H1 (cell line): ENCODE measurements at regions not wholly inside any gene's neighbourhood (a gene's known extent, or its start where the extent isn't known, plus 50 kb on each side); places are given as distances from the start of the nearest gene placed in this dataset.

Source experiments
- CTCF ChIA-PET: fragments of 300-600 bp; sonication (Branson Sonifier 250); formaldehyde crosslinking; loops from one replicate; lab custom pipeline; 2021; ENCODE audit not compliant: partially characterized antibody; lab: Charles Lee
- POLR2A ChIA-PET: fragments of 300-600 bp; sonication (Branson Sonifier 250); formaldehyde crosslinking; loops from one replicate; lab custom pipeline; 2021; ENCODE audit warnings: inconsistent platforms; ENCODE audit not compliant: partially characterized antibody; lab: Charles Lee
- DNase-seq, 2 experiments: peaks; one replicate each; pipeline versions ENCODE4 v3.0.0 to v3.0.0-alpha.2; 2010 to 2022; ENCODE audit warnings: low spot score in 2 of 2, low read depth in 1 of 2, mixed read lengths in 1 of 2
- FAIRE-seq: peaks from 2 replicates; lab custom pipeline; 2011; peaks lifted over from hg19 to GRCh38; lab: Jason Lieb, UNC
- H2AFZ ChIP-seq: 2 replicates; pipeline ENCODE4 v1.8.1; 2012; ENCODE audit warnings: low read length, inconsistent platforms
- H2AK5ac ChIP-seq: 2 replicates; pipeline ENCODE4 v1.6.1; 2013; ENCODE audit warnings: low read depth, low read length
- H2BK120ac ChIP-seq: replicated peaks from 2 replicates; pipeline ENCODE3; 2013; ENCODE audit warnings: low read depth, low read length, inconsistent platforms
- H2BK12ac ChIP-seq: 2 replicates; pipeline ENCODE4 v1.6.1; 2013; ENCODE audit warnings: low read depth, low read length
- H2BK15ac ChIP-seq: 2 replicates; pipeline ENCODE4 v1.6.1; 2013; ENCODE audit warnings: low read length
- H2BK20ac ChIP-seq: 2 replicates; pipeline ENCODE4 v1.6.1; 2013; ENCODE audit warnings: low read length
- H2BK5ac ChIP-seq: 2 replicates; pipeline ENCODE4 v1.6.1; 2013; ENCODE audit warnings: low read depth, low read length
- H3K14ac ChIP-seq: 2 replicates; pipeline ENCODE4 v1.6.1; 2013; ENCODE audit warnings: inconsistent platforms; ENCODE audit not compliant: insufficient read length
- H3K18ac ChIP-seq: 2 replicates; pipeline ENCODE4 v1.6.1; 2013; ENCODE audit warnings: low read length; ENCODE audit errors: extremely low read depth
- H3K23ac ChIP-seq: 2 replicates; pipeline ENCODE4 v1.6.1; 2013; ENCODE audit warnings: inconsistent platforms; ENCODE audit not compliant: insufficient read length
- H3K23me2 ChIP-seq: 2 replicates; pipeline ENCODE4 v1.6.1; 2013; ENCODE audit warnings: low read depth, low read length
- H3K27ac ChIP-seq: 2 replicates; pipeline ENCODE4 v1.6.1; 2011; ENCODE audit warnings: low read depth, low read length, inconsistent platforms
- H3K27me3 ChIP-seq, 4 experiments: replicated peaks in 1 of 4; 1 replicate in 1 of 4; 2 replicates in 3 of 4; pipeline versions ENCODE4 v1.6.1 to v1.8.1; 2011 to 2013; ENCODE audit warnings: low read length in 3 of 4, mild to moderate bottlenecking in 3 of 4, inconsistent platforms in 2 of 4, mixed read lengths in 2 of 4, moderate library complexity in 1 of 4; ENCODE audit not compliant: control insufficient read depth in 3 of 4, insufficient read depth in 3 of 4; ENCODE audit errors: extremely low read depth in 1 of 4
- H3K36me3 ChIP-seq, 4 experiments: 2 replicates each; pipeline versions ENCODE4 v1.6.1 to v1.8.1; 2011 to 2013; ENCODE audit warnings: mild to moderate bottlenecking in 4 of 4, low read length in 3 of 4, moderate library complexity in 2 of 4, control low read depth in 1 of 4, inconsistent platforms in 1 of 4; ENCODE audit not compliant: insufficient read depth in 4 of 4, control insufficient read depth in 2 of 4
- H3K4ac ChIP-seq: replicated peaks from 2 replicates; pipeline ENCODE3; 2013; ENCODE audit warnings: low read length, low read depth, mixed read lengths, inconsistent platforms; ENCODE audit not compliant: insufficient read length
- H3K4me1 ChIP-seq, 4 experiments: replicated peaks in 1 of 4; 1 replicate in 1 of 4; 2 replicates in 3 of 4; pipeline versions ENCODE4 v1.6.1 to v1.8.1; 2011 to 2013; ENCODE audit warnings: low read length in 3 of 4, inconsistent platforms in 2 of 4, mixed read lengths in 1 of 4; ENCODE audit not compliant: insufficient read depth in 4 of 4, control insufficient read depth in 3 of 4
- H3K4me2 ChIP-seq, 2 experiments: 2 replicates each; pipeline versions ENCODE4 v1.6.1 to v1.8.1; 2011 to 2013; ENCODE audit warnings: low read depth in 2 of 2, low read length in 2 of 2, control low read depth in 1 of 2, inconsistent platforms in 1 of 2, mild to moderate bottlenecking in 1 of 2; ENCODE audit not compliant: insufficient read depth in 1 of 2
- H3K4me3 ChIP-seq, 4 experiments: fragments of 200-600, 300-600 bp in 1 of 4; sonication (generic), shearing (Covaris generic), sonication (Bioruptor Twin) in 1 of 4; 2 replicates each; pipeline versions ENCODE4 v1.5.1 to v1.8.1; 2011 to 2016; ENCODE audit warnings: low read length in 4 of 4, low read depth in 3 of 4, control low read depth in 2 of 4, inconsistent platforms in 2 of 4, mild to moderate bottlenecking in 2 of 4, mixed read lengths in 1 of 4, moderate library complexity in 1 of 4; ENCODE audit not compliant: insufficient read depth in 2 of 4; ENCODE audit errors: extremely low read depth in 1 of 4
- H3K56ac ChIP-seq: replicated peaks from 2 replicates; pipeline ENCODE3; 2013; ENCODE audit warnings: low read depth, mild to moderate bottlenecking, mixed read lengths, low read length, inconsistent platforms; ENCODE audit not compliant: insufficient read length
- H3K79me1 ChIP-seq: 2 replicates; pipeline ENCODE4 v1.6.1; 2013; ENCODE audit warnings: low read depth, low read length, control low read depth
- H3K79me2 ChIP-seq, 2 experiments: 2 replicates each; pipeline versions ENCODE4 v1.6.1 to v1.8.1; 2012 to 2013; ENCODE audit warnings: low read length in 2 of 2, mild to moderate bottlenecking in 2 of 2, inconsistent platforms in 1 of 2; ENCODE audit not compliant: insufficient read depth in 2 of 2, control insufficient read depth in 1 of 2
- H3K9ac ChIP-seq, 4 experiments: replicated peaks in 1 of 4; 1 replicate in 1 of 4; 2 replicates in 3 of 4; pipeline versions ENCODE4 v1.6.1 to v1.8.1; 2011 to 2013; ENCODE audit warnings: low read depth in 3 of 4, low read length in 3 of 4, control low read depth in 2 of 4, mild to moderate bottlenecking in 2 of 4, moderate library complexity in 2 of 4, inconsistent platforms in 1 of 4; ENCODE audit errors: extremely low read depth in 1 of 4
- H3K9me3 ChIP-seq, 2 experiments: 2 replicates each; pipeline versions ENCODE4 v1.6.1 to v1.8.1; 2012 to 2013; ENCODE audit warnings: mild to moderate bottlenecking in 2 of 2, moderate library complexity in 2 of 2, control low read depth in 1 of 2, inconsistent platforms in 1 of 2, low read depth in 1 of 2, low read length in 1 of 2, mixed read lengths in 1 of 2; ENCODE audit not compliant: insufficient read depth in 2 of 2
- H4K20me1 ChIP-seq, 2 experiments: replicated peaks in 1 of 2; 2 replicates each; pipeline versions ENCODE3 to v1.8.1; 2011 to 2013; ENCODE audit warnings: inconsistent platforms in 2 of 2, low read length in 2 of 2, mild to moderate bottlenecking in 1 of 2; ENCODE audit not compliant: insufficient read depth in 2 of 2, control insufficient read depth in 1 of 2
- H4K5ac ChIP-seq: 2 replicates; pipeline ENCODE4 v1.6.1; 2013; ENCODE audit warnings: low read length, low read depth, mixed read lengths, inconsistent platforms; ENCODE audit not compliant: insufficient read length
- H4K8ac ChIP-seq: 2 replicates; pipeline ENCODE4 v1.8.0; 2013; ENCODE audit warnings: mild to moderate bottlenecking, moderate library complexity, low read length, inconsistent platforms; ENCODE audit not compliant: insufficient read depth; ENCODE audit errors: extremely low read depth
- H4K91ac ChIP-seq: replicated peaks from 2 replicates; pipeline ENCODE3; 2013; ENCODE audit warnings: low read length, mixed read lengths, inconsistent platforms; ENCODE audit not compliant: insufficient read length
- ASH2L ChIP-seq: fragments of 200-600, 300-600 bp; sonication (generic); IDR thresholded peaks from one replicate; pipeline ENCODE4 v1.7.1; 2017; ENCODE audit warnings: low read length
- BRCA1 ChIP-seq: IDR thresholded peaks from 2 replicates; pipeline ENCODE4 v1.6.1; 2012; ENCODE audit warnings: low read depth, low read length, improper control_type of control experiment
- CTBP2 ChIP-seq: IDR thresholded peaks from 2 replicates; pipeline ENCODE4 v1.7.0; 2011; ENCODE audit warnings: borderline replicate concordance, mild to moderate bottlenecking, moderate library complexity, mixed read lengths, low read length; ENCODE audit not compliant: insufficient read depth, insufficient read length
- HDAC6 ChIP-seq: IDR thresholded peaks from one replicate; pipeline ENCODE4 v1.7.1; 2012; ENCODE audit warnings: low read depth, mild to moderate bottlenecking, inconsistent platforms, low read length, moderate library complexity
- NANOG ChIP-seq: IDR thresholded peaks from 2 replicates; pipeline ENCODE4 v1.6.1; 2011; ENCODE audit warnings: low read length, low read depth, mild to moderate bottlenecking, inconsistent platforms; ENCODE audit not compliant: insufficient read depth, poor library complexity, severe bottlenecking
- NRF1 ChIP-seq: IDR thresholded peaks from 2 replicates; pipeline ENCODE4 v1.6.1; 2011; ENCODE audit warnings: mild to moderate bottlenecking, low read depth, low read length, improper control_type of control experiment
- POLR2AphosphoS5 ChIP-seq: IDR thresholded peaks from 2 replicates; pipeline ENCODE4 v1.6.1; 2011; ENCODE audit warnings: low read depth, low read length
- SIRT6 ChIP-seq: IDR thresholded peaks from one replicate; pipeline ENCODE4 v1.7.1; 2012; ENCODE audit warnings: low read length, inconsistent platforms
- SP2 ChIP-seq: IDR thresholded peaks from 2 replicates; pipeline ENCODE4 v1.6.1; 2012; ENCODE audit warnings: mild to moderate bottlenecking, low read length, inconsistent platforms
- SRF ChIP-seq: IDR thresholded peaks from 2 replicates; pipeline ENCODE4 v1.6.1; 2011; ENCODE audit warnings: mild to moderate bottlenecking, low read depth, low read length, moderate library complexity
- TAF1 ChIP-seq: IDR thresholded peaks from 2 replicates; pipeline ENCODE4 v1.6.1; 2011; ENCODE audit warnings: mild to moderate bottlenecking, low read depth, low read length
- YY1 ChIP-seq: IDR thresholded peaks from 2 replicates; pipeline ENCODE4 v1.6.1; 2011; ENCODE audit warnings: low read depth, mild to moderate bottlenecking, low read length
- WGBS, 2 experiments: shearing (Covaris generic) in 1 of 2; methylation state at CpG; one replicate each; pipeline versions ENCODE4 v1.1.6 to v1.1.7; 2013 to 2015; ENCODE audit warnings: low lambda C conversion rate in 2 of 2, mixed read lengths in 2 of 2, inconsistent platforms in 1 of 2, low coverage in 1 of 2, missing lambda C conversion rate in 1 of 2; ENCODE audit not compliant: insufficient replicate concordance in 2 of 2, insufficient coverage in 1 of 2, insufficient read length in 1 of 2; ENCODE audit errors: extremely low coverage in 1 of 2, missing lambda C conversion rate in 1 of 2; 5-methylcytosine and 5-hydroxymethylcytosine counted together
- TF ChIP-seq, protein P1 (sequence below): IDR thresholded peaks from 2 replicates; pipeline ENCODE4 v1.6.1; 2011; ENCODE audit warnings: low read depth, mild to moderate bottlenecking, low read length; ENCODE audit not compliant: insufficient read depth
- TF ChIP-seq, protein P2 (sequence below): IDR thresholded peaks from 2 replicates; pipeline ENCODE4 v1.6.1; 2012; ENCODE audit warnings: inconsistent platforms

DNA sequence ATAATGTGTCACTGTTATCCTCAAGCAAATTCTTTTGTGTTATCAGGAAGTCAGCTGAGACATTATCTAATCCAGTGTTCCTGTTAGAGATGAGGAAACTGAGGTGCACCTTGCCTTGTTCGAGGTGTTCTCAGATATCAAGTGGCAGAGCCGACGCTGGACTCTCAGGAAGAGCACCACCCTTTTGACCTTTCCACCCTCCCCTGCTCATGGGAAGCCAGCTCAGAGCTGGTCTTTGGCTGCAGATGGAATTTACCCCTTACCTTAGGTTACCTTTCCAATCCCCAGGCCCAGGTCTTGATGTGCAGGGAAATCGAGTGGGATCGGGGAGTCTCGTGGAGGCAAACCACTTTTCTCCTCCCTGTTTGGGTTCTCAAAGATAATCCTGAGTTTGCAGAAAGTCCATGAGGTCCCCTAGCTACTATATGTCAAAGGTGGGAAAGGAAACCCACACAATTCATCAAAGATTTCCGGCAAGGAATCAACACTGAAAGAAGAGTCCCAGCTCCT lies 62.9 kb upstream of the PIM1 start:
- no peak overlapping the region for H2BK12ac ChIP-seq
- no peak overlapping the region for H3K18ac ChIP-seq
- no peaks in the 10 kb centered on the region for H3K27me3 ChIP-seq
- no peak overlapping the region for H3K4me3 ChIP-seq
- CTCF ChIA-PET: interaction anchor here (1.0 kb wide), 1 partner anchor 24 kb away, joined by 5 read pairs; no protein-coding TSS in a partner anchor
- H3K27ac ChIP-seq: no peak overlapping the region
- no peak overlapping the region for H3K4me2 ChIP-seq
- H3K9ac ChIP-seq: no peak overlapping the region
- H4K5ac ChIP-seq: no peak overlapping the region
- FAIRE-seq (no peak), DNase-seq (no peak)
- no peak overlapping the region for H2BK20ac ChIP-seq
- no peak overlapping the region for H3K4ac ChIP-seq
- H3K36me3 ChIP-seq: peaks cover 0 to 25% (median 3%) of the 10 kb centered on the region in 4 experiments; a peak in 5 of 8 replicates
- no peaks in the 10 kb centered on the region for H3K9me3 ChIP-seq
- H2AFZ ChIP-seq: no peak overlapping the region
- no peak overlapping the region for H3K56ac ChIP-seq
- WGBS, 2 experiments: 88% methylated on average over 7 of the region's 7 CpGs; no CpG with 5 or more reads in 1 of the 2 experiments
- POLR2A ChIA-PET: interaction anchor here (0.6 to 39.1 kb wide), 11 partner anchors 9 to 82 kb away, joined by 3 to 1024 read pairs (median 4); partner anchors contain the start of gene PIM1
- no peak overlapping the region for H4K8ac ChIP-seq
- H3K14ac ChIP-seq: no peak overlapping the region
- no peak overlapping the region for H2BK120ac ChIP-seq
- H2BK15ac ChIP-seq: no peak overlapping the region
- H3K79me2 ChIP-seq: no peaks in the 10 kb centered on the region
- H2AK5ac ChIP-seq: no peak overlapping the region
- H3K23me2 ChIP-seq: no peaks in the 10 kb centered on the region; the same call in 1 of the 2 replicates
- no peak overlapping the region for H4K91ac ChIP-seq
- H4K20me1 ChIP-seq: peaks cover 0 to 2% of the 10 kb centered on the region in 2 experiments
- H3K4me1 ChIP-seq: peaks cover 17 to 25% (median 21%) of the 10 kb centered on the region in 4 experiments
- no peaks in the 10 kb centered on the region for H3K79me1 ChIP-seq
- H3K23ac ChIP-seq: no peak overlapping the region
- no peak overlapping the region for H2BK5ac ChIP-seq
- TF ChIP-seq ASH2L (no peak), BRCA1 (no peak), NRF1 (no peak), CTBP2 (no peak), SIRT6 (no peak), SRF (no peak), YY1 (no peak), TAF1 (no peak), NANOG (no peak), HDAC6 (no peak), POLR2AphosphoS5 (no peak), SP2 (no peak)
- TF ChIP-seq, protein P1, sequence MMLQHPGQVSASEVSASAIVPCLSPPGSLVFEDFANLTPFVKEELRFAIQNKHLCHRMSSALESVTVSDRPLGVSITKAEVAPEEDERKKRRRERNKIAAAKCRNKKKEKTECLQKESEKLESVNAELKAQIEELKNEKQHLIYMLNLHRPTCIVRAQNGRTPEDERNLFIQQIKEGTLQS: no peak
- TF ChIP-seq, protein P2, sequence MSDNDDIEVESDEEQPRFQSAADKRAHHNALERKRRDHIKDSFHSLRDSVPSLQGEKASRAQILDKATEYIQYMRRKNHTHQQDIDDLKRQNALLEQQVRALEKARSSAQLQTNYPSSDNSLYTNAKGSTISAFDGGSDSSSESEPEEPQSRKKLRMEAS: no peak
